ENCODE measurements at regions not wholly inside any gene's neighbourhood (a gene's known extent, or its start where the extent isn't known, plus 50 kb on each side); places are given as distances from the start of the nearest gene placed in this dataset.
"Not testable (repeated sequence)": the region's sequence is repeated elsewhere in the genome, so short reads cannot be mapped to it uniquely, and the experiment has no call there.

DNA sequence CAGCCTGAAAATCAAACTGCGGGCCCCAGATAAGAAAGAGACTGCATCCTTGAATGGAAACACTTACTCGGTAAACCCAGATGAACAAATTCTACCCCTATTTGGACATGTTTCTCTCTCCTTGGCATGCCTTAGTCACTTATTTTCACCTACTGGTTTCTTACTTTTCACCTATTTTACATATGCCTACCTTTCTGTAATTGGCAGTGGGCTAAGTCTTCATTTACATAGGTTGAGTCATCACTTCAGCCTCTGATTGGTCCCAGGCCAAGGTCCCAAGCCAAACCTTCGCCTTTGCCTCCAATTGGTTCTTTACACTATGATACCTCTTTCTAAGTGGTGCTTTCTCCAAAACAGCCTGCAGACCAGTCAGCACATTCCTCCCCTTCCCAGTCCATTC, 111.3 kb downstream of the DYRK2 start:
- DNase-seq: no peak

DNA sequence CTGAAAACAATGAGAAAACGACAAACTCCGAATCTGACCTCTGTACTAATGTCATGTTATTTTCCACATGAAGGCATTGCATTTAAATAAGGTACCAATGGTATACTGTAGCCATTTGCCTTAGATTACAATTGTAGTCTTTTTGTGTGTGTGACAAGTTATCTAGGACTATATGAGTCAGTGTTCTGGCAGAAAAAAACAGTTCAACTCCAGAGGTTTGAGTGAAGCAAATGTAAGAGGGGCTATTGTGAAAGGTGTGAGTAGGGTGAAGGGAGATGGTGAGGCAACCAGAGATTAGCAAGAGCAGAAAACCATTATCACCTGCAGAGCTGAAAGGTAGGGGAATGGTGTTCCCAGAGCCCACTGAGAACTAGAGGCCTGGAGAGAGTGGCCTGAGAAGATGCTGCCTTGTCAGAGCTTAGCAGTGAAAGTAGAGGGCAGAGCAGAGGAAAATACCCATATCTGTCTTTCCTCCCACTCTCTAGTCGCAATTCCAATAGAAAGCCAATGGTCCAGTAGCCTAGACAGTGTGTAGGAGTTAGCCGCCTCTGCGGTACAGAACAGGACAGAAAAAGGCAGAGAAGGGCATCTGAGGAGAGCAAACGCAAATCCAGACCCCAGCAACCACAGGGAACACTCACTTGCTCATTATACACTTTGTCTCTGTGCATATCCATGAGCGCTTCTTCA, 112.2 kb downstream of the DYRK2 start:
- no peak for DNase-seq

DNA sequence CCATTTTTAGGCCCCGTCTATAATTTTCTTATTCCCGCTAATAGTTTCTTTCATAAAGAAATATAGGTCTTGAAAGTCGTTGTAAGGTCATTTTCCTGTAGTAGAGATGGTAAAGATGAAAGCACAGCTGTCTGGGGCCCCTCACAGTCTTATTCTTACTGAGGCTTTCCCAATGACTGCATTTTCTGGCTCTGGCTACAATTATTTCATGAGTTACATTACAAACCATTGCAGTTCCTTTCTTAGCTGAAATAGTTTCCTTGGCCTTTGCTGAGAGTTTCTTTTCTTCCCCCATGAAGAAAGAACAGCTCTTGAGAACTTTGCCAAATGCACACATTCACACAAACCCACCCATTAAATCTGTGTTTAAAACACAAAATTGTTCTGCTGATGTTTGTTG, 113.0 kb downstream of the DYRK2 start:
- DNase-seq: no peak

DNA sequence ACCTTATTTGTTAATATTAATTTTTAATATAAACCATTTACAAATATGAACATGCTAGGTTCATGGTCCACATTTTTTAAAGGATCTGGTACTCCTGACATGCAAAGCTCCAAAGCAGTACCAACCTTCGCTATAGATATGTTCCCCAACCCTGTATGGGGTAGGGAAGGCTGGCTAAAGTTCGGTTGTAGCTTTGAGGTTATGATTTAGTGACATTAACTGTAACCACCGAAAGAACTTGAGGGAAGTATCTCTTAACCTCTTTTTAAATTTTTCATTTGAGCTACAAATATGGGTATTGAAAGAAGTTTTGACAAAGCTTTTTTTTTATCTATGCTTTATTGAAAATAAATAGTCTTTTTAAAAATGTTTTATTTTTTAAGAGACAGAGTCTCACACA, 115.5 kb downstream of the DYRK2 start:
- DNase-seq: no peak

DNA sequence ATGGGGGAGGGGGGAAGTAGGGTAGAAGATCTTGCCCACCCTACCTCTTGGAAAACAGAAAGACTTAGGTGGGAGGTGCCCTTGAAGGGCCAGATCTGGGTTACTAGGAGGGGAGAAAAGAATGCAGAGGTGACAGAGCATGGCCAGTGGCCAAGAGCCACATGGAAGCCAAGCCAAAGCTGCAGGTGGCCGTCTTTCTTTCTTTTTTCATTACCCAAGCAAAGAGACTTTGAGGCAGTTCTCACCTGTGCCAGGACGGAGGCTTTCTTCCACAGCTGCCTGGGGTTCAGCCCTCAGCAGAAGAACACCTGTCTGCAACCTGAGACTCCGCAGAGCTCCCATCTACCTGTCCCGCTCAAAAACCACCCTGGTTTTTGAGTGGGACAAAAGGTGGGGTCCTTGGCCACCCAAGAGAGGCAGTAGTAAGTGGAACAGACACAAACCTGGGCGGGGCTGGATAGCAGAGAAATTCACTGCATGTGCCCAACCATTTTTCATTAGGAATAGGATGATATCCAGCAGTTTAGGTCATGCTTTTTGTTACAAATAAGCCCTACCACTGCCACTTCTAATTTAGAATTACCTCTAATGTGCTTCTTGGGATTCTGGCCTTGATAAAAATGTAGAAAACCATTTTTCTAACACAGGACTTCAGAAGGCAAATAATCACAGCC, 116.5 kb downstream of the DYRK2 start:
- no peak for DNase-seq

DNA sequence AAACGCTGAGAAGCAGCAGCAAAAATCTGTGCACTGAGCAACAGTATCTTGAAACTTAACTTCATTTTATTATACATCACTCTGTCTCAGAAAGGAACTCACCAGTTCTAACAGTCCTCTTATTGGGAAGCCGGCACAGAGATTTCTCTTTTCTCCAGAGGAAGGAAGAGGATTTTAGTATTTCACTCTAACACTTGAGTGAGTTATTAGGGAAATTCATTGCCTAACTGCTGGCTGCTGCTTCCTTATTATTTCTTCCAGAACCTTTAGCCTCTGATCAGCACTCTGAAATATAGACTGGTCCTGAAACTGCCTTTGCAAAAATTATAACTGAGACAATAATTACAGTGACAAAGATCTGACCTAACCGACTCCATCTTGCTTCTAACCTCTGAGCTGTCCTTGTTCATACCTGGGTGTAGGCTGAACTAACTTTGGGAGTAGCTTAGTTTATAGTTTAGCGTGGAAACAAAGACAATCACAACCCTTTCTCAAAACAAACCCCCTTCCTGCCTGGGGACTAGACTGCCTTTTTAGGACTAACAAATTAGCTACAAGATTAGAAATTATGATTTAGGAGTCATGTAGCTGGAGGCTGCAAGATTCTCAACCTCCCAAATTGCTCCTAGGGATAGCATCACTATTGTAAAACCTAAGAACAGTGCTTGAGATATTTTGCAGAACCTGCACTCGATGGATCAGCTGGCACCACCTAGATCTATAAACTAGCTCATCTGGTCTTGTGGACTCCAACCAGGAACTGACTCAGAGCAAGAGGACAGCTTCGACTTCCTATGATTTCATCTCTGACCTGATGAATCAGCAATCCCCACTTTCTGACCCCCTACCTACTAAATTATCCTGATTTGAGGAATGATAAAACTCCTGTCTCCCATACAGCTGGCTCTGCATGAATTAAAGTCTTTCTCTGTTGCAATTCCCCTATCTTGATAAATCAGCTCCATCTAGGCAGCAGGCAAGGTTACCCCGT, 117.5 kb downstream of the DYRK2 start:
- DNase-seq: no peak

DNA sequence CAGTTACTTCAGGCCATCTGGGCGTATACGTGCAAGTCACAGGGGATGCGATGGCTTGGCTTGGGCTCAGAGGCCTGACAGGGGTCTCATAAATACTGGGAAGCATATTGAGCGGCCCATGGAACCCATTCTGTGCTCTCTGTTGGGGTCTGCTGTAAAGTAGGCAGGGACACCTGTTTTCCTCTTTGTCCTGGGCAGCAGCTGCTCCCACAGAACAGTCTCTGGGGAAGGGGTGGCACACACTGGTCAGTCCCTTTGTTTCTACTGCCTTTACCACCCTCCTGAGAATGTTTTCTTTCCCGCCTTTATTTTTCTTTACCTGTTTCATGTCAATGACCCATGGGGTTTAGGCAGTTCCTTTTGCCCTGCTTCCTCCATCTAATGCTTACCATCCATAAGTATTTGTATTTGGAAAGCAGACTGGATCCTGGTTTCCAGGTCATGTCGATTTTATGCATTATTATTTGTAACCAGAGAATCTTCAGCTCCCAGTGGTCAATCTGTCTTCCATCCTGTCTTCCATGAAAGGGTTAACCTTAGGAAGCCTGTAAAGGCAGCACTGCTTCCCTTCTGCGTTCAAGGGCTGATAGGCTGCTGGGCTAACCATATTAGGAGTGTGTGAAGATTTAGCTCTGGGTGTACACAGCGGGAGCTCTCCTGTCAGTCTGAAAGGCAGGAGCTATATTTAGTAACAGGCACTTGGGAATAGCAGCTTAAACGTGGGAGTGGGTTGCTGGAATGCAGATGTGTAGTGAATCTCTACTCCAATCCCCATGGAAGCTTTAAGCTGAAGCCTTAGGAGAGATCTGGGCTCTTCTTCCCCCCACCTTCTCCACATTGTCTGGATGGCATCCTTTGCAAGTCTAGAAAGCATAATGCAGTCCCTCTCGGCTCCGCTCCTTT, 124.0 kb downstream of the DYRK2 start:
- DNase-seq: no peak

DNA sequence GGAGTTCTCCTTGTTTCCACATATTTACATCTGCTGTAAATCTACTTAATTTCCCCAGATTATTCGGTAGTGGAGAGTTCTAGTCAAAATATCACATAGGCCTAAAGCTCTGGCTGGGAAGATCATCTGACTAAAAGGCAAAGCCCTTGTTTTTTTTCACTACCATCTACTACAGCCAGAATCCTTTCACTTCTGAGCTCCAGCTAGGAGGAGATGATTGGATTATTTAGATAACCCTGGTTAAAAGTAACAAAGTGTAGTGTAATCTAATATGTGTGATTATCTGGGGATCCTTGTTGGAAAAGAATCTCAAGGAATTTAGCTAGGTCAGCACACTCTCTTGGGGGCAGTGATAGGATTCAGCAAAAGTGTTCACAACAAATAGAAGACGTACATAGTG, 125.4 kb downstream of the DYRK2 start:
- DNase-seq: no peak

DNA sequence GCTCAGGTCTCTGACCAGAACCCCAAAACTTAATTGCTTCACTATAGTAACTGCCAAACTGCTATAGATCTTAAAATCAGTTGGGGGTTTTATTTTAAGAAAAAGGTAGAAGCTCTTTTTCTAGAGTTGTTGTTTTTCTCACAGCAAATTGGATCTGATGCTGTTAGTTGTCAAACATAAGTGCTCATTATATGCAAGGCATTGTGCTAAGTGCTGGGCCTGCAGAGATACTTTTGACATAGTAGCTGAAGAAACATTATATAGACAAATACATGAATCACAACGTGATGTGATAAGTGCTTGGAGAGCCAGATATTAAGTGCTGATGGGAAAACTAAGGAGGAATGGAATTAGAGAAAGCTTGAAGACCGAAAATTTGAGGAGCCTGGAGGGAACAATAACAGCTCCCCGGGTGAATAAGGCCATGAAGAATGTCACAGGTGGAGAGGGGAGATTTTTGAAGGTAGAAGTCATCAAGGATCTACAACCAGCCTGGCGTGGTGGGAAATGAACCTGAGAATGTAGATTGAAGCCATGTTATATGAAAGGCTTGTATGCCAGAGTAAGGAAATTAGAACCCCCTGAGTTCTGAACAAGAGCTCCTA, 126.5 kb downstream of the DYRK2 start:
- DNase-seq: no peak

DNA sequence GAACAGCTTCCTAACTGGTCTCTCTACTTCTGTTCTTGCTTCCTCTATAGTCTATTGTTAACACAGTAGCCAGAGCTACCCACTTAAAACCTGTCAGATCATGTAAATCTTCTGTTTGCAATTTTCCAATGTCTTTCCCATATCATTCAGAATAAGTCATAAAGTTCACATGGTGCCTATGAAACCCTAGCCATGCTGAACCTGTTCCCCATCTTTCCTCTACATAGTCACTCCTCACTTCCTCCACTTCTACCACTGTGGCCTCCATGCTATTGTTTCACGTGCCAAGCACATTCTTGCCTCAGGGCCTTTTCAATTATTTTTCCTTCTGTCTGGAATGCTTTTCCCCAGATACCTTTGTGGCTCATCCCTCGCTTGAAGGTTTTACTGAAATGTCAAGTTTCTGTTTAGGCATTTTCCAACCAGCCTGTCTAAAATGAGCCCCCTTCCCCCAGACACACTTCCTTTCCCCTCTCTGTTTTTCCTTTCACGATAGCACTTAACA, 132.1 kb downstream of the DYRK2 start:
- DNase-seq: no peak

DNA sequence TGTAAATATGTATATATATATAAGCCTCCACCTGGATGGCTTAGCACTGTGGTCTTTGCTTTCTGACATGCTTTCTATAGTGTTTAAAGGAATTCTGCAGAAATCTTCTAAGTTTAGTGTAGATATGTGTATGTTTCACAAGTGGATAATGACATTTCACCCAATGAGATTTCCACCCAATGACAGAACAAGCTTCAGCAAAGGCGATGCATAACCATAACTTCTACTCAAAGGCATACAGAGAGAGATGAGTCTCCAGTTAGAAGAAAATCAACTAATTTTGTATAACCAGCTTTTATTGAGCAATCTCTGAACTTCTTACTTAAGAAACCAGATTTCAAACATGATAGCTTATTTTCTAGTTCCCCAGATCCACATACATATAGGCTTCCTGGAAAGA, 134.0 kb downstream of the DYRK2 start:
- no peak for DNase-seq

DNA sequence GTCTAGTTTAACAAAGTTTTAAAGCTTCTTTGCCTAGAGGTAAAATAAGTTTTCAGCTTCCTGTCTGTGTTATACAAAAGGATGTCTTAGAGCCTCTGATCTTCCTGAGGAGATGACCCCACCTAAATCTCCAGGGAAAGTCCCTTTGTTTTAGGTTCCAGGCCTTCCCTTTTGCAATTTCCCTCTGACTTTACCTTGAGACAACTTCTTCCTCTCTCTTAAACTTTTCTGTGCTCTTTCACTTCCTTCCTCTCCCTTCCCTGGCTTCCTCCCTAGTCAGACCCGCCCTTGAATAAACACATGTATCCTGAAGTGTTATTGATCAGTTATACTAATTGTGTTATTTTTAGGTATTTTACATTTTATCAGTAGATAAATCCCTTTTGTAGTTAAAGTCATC, 134.8 kb downstream of the DYRK2 start:
- no peak for DNase-seq

DNA sequence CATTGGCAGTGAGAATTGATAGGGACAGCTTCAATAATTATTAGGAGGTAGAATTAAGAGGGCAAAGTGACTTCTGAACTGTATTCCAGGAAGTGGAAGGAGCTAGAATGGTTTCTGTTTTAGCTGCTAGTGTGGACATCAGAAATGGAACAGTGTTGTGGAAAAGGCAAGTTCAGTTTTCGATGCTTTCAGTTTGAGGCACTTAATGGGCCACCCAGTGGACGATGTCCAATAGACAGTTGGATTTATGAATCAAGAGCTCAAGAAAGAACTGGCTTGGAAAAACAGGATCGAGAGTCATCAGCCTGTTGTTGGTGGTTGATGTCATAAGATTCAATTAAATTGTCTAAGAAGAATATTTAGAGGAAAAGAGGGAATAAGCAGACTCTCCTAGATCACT, 136.3 kb downstream of the DYRK2 start:
- no peak for DNase-seq

DNA sequence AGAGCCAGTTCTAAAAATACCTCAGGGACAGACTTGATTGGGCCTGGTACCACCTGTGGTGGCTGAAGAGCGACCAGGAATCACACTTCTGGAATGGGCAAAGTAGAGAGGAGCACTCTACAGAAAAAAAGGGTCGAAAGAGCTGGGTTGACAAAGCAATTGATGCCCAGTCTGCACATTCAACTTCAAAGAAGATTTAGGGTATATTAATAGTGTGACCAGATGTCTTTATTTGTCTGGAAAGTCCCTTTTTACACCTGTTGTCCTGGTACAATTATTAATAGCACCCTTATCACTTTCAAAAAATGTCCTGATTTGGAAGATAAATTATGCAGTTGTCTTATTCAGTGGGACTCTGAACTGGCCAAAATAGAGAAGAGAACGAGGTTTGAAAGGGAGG, 137.5 kb downstream of the DYRK2 start:
- no peak for DNase-seq

DNA sequence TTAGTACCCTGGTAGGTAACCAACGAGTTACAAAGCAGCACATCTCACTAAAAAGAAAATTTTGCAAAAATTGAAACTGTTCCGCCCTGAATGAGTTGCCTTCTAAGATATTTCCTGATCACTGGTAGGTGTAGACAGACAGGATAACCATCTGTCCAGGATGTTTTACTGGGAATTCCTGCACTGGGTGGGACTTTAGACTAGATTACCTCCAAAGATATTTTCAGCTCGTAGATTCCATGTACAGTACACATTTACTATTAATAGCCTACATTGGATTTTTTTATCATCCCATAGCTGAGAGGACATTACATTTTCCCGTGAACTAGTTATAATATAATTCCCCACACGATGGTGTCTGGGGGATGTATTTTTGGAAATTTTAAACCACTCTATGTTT, 139.6 kb downstream of the DYRK2 start:
- DNase-seq: no peak

DNA sequence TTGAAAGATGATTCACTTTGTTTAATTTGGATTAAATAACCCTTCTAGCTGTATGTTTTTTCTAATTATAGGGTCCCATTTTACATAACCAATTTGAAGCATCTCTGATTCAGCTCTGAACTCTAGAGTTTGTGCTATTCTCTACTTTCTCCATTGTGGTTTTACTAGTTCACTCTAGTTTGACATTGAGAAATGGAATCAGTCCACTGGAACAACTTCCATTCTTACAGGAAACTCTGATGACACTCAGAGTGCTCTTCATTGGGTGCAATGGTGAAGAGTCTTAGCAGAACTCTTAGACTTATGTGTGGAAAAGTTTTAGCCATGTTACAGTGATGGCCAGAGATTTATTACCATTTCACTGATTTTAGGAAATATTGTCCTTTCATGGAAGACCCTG, 140.7 kb downstream of the DYRK2 start:
- DNase-seq: no peak

DNA sequence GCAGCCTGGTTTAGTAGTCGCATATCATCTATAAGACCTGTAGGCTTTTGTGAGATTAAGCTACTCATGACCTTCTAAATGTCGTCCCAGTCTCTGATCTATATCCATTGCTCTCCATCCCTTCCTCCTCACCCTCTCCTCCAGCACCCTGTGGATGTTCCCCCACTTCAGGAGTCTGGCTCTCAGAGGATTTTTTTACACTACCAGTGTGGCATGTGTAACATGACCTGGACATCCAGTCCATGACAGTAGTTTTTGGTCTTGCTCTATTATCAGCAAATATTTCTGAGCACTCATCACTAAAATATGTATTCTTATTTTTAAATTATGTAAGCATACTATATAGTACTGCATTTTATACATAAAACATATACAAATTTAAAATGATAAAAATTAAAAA, 142.1 kb downstream of the DYRK2 start:
- no peak for DNase-seq

DNA sequence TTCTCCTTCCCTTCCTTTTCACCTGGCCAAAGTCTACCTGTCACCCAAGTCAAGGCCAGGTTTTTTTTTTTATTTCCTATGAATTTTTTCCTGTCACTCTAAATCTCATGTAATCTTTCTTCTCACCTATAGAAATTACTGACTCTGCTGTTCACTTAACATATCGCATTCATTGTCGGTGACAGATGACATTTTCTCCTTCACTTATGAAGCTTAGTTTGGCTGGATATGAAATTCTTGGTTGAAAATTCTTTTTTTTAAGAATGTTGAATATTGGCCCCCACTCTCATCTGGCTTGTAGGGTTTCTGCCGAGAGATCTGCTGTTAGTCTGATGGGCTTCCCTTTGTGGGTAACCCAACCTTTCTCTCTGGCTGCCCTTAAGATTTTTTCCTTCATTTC, 142.8 kb downstream of the DYRK2 start:
- not testable (repeated sequence) for DNase-seq

DNA sequence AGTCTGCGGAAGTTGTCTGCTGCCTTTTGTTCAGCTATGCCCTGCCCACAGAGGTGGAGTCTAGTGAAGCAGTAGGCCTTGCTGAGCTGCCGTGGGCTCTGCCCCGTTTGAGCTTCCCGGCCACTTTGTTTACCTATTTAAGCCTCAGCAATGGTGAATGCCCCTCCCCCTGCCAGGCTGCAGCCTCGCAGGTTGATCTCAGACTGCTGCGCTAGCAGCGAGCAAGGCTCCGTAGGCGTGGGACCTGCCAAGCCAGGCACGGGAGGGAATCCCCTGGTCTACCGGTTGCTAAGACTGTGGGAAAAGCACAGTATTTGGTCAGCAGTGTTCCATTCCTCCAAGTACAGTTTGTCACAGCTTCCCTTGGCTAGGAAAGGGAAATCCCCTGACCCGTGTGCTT, 143.6 kb downstream of the DYRK2 start:
- DNase-seq: no peak

DNA sequence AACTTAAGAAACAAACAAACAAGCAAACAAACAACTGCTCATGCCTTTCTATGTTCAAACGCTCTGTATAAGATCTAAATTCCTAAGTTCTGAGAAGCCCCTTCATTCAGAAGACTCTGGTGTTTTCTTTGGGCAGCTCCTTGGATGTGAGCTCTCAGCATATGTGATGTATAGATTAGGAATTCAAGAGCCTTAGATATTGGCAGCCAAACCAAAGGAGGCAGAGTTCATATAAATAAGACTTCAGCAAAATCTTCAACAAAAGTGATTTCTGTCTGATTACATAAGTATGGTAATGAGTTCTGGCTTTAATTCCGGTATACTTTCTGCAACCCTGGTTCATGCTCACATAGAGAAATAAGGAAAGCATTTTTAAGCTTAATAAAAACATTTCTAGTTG, 145.6 kb downstream of the DYRK2 start:
- DNase-seq: no peak

DNA sequence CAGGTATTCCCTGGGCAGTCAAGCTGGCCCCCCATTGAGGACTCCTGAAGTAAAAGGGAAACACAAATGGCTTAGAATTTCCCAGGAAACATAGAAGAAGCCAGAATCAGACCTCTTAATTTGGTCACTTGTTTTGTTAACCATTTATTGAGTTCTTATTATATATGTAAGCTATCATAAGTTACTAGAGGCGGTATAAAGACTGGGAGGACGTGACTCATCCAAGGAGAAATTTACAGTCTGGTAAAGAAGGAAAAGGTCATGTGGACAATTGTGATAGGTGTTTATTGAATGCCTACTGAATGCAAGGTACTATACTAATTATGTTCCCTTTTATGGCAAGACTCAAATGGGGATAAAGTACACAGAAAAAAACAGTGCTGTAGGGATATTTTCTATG, 146.7 kb downstream of the DYRK2 start:
- DNase-seq: no peak
